ENCODE measurements at regions not wholly inside any gene's neighbourhood (a gene's known extent, or its start where the extent isn't known, plus 50 kb on each side); places are given as distances from the start of the nearest gene placed in this dataset.
"Not testable (repeated sequence)": the region's sequence is repeated elsewhere in the genome, so short reads cannot be mapped to it uniquely, and the experiment has no call there.

DNA sequence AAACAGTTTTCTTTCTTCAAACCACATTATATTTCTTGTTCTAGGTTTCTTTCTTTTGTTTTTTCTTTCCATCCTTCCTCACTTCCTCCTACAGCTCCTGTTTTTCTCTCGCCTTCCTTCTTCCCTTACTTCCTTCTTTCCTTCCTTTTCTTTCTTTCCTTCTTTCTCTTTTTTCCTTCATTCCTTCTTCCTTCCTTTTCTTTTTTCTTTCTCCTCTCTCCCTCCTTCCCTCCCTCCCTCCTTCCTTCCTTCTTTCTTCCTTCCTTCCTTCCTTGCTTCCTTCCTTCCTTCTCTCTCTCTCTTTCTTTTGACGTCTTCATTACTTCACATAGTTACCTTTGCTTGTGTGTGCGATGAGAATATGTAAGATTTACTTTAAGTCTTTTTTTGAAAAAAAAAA, 470.0 kb upstream of the FSIP2 start:
- DNase-seq (ENCODE audit: low spot score) (no peak), ATAC-seq (ENCODE audit: low read depth) (no peak)
- TF ChIP-seq, protein P1, sequence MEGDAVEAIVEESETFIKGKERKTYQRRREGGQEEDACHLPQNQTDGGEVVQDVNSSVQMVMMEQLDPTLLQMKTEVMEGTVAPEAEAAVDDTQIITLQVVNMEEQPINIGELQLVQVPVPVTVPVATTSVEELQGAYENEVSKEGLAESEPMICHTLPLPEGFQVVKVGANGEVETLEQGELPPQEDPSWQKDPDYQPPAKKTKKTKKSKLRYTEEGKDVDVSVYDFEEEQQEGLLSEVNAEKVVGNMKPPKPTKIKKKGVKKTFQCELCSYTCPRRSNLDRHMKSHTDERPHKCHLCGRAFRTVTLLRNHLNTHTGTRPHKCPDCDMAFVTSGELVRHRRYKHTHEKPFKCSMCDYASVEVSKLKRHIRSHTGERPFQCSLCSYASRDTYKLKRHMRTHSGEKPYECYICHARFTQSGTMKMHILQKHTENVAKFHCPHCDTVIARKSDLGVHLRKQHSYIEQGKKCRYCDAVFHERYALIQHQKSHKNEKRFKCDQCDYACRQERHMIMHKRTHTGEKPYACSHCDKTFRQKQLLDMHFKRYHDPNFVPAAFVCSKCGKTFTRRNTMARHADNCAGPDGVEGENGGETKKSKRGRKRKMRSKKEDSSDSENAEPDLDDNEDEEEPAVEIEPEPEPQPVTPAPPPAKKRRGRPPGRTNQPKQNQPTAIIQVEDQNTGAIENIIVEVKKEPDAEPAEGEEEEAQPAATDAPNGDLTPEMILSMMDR (IDR thresholded peaks at IDR 0.05; ENCODE audit: poor library complexity, severe bottlenecking), result no peak
- Histone ChIP-seq H3K9me3 (ENCODE audit: severe bottlenecking) (no peaks in the 10 kb centered on the region), H3K27ac (ENCODE audit: poor library complexity, severe bottlenecking) (no peak overlapping the region), H3K4me3 (ENCODE audit: severe bottlenecking) (no peak overlapping the region), H3K36me3 (ENCODE audit: low read depth) (no peaks in the 10 kb centered on the region), H3K27me3 (ENCODE audit: insufficient read depth, poor library complexity, severe bottlenecking) (no peaks in the 10 kb centered on the region), H3K4me1 (ENCODE audit: insufficient read depth, poor library complexity, severe bottlenecking) (no peaks in the 10 kb centered on the region)

DNA sequence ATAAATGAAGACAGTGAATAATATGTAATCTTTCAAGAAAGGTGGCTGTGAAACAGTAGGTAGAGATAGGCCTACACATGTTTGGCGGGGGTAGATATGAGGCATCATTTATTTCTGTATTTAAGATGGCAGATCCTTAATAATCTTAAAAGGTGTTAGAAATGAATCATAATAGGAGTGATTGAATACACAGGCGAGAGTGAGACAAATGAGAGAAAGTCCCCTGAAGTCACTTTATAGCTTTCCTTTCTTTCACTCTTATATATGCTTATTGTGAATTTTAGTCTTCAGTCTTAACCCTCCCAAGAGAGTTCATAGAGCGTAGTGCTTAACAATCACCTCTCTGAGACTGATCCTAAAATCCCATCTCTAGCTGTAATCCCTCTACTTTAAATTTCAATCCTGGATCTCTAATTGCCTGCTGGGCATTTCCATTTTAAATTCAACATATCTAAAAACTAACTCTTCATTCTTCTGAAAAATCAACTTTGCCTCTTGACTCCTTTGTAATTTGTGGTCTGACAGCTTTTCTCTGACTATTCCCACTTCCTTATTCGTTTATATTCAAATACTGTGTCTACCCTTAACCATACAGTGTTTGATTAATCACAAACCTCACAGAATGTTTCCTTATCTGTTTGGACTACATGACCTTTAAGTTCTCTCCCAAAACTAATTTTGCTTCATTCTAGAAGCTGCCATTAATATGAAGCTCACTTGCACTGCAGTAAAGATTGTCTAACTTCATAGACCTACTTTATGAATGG, 463.7 kb upstream of the FSIP2 start:
- H3K4me3 ChIP-seq (ENCODE audit: severe bottlenecking), result no peak overlapping the region
- no peaks in the 10 kb centered on the region for H3K27me3 ChIP-seq (ENCODE audit: insufficient read depth, poor library complexity, severe bottlenecking)
- H3K27ac ChIP-seq (ENCODE audit: poor library complexity, severe bottlenecking), result no peak overlapping the region

DNA sequence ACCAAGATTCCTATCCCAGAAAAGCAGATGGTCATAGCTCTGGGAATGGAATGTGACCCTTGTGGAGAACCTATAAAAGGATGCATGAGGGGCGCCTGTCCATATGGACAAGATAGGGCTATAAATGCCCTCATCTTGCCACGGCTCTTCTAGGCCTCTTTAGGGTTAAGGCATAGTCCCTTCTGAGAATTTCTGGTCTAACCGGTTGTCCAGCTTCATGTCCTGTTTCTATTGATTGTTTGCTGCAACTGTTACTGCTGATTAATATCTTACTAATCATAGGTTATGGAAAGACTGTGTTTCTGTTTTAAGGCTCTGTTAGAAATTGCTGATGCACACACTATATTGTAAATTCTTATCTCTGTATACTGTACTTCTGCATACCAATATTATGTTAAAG, 462.6 kb upstream of the FSIP2 start:
- H3K4me3 ChIP-seq (ENCODE audit: severe bottlenecking); H3K4me1 ChIP-seq (ENCODE audit: insufficient read depth, poor library complexity, severe bottlenecking); H3K27me3 ChIP-seq (ENCODE audit: insufficient read depth, poor library complexity, severe bottlenecking); ATAC-seq (ENCODE audit: low read depth); H3K27ac ChIP-seq (ENCODE audit: poor library complexity, severe bottlenecking); H3K9me3 ChIP-seq (ENCODE audit: severe bottlenecking); H3K36me3 ChIP-seq (ENCODE audit: low read depth); DNase-seq (ENCODE audit: low spot score): not testable (repeated sequence)

More for the DNA sequence above, 463.7 kb upstream of the FSIP2 start:
- H3K36me3 ChIP-seq (ENCODE audit: low read depth), result no peaks in the 10 kb centered on the region
- TF ChIP-seq, protein P1 (IDR thresholded peaks at IDR 0.05; ENCODE audit: poor library complexity, severe bottlenecking), result no peak
- DNase-seq (ENCODE audit: low spot score) (no peak), ATAC-seq (ENCODE audit: low read depth) (no peak)
- no peaks in the 10 kb centered on the region for H3K4me1 ChIP-seq (ENCODE audit: insufficient read depth, poor library complexity, severe bottlenecking)
- H3K9me3 ChIP-seq (ENCODE audit: severe bottlenecking), result no peaks in the 10 kb centered on the region

DNA sequence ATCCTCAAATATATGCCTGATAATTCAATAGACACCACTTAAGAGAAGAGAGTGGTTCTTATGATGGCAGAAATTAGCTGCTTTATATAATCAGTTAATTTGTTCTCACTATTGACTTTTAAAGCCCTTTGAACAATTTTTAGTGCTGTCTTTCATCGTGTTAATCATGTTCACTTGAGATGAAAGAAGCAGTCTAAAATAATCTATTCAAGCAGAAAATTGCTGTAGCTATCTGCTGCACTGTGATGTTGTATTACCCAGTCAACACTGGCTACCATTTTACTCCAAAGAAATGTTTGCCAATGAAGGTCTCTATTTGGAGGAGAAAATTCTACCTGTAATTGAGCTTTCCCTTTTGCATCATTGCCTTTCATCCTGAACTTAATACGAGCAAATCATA, 459.8 kb upstream of the FSIP2 start:
- no peak overlapping the region for H3K4me3 ChIP-seq (ENCODE audit: severe bottlenecking)
- no peak for DNase-seq (ENCODE audit: low spot score)
- TF ChIP-seq, protein P1 (IDR thresholded peaks at IDR 0.05; ENCODE audit: poor library complexity, severe bottlenecking), result no peak

DNA sequence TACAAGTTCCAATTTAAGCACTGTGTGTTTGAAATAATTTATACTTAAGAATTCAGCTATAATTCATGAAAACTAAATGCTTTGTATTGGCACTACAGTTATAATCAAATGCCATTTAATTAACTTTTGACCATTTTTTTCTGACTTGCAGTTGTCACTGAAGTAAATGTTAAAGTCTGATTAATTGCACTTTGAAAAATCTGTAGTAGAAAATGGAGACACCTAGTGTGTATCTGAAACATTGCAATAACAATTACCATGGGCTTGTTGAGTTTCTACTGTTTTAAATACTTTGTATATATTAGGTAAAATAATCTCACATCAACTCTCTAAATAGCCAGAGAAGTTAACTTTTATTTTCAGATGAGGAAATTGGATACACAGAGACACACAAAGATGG, 458.6 kb upstream of the FSIP2 start:
- no peaks in the 10 kb centered on the region for H3K36me3 ChIP-seq (ENCODE audit: low read depth)
- H3K27me3 ChIP-seq (ENCODE audit: insufficient read depth, poor library complexity, severe bottlenecking), result no peaks in the 10 kb centered on the region
- no peak overlapping the region for H3K4me3 ChIP-seq (ENCODE audit: severe bottlenecking)
- H3K9me3 ChIP-seq (ENCODE audit: severe bottlenecking), result peaks cover 2% of the 10 kb centered on the region
- TF ChIP-seq, protein P1 (IDR thresholded peaks at IDR 0.05; ENCODE audit: poor library complexity, severe bottlenecking), result peak; percentile 73
- no peak overlapping the region for H3K27ac ChIP-seq (ENCODE audit: poor library complexity, severe bottlenecking)
- no peak for ATAC-seq (ENCODE audit: low read depth)
- no peaks in the 10 kb centered on the region for H3K4me1 ChIP-seq (ENCODE audit: insufficient read depth, poor library complexity, severe bottlenecking)
- no peak for DNase-seq (ENCODE audit: low spot score)

More for the DNA sequence above, 459.8 kb upstream of the FSIP2 start:
- ATAC-seq (ENCODE audit: low read depth), result no peak
- H3K27me3 ChIP-seq (ENCODE audit: insufficient read depth, poor library complexity, severe bottlenecking), result no peaks in the 10 kb centered on the region
- H3K4me1 ChIP-seq (ENCODE audit: insufficient read depth, poor library complexity, severe bottlenecking), result no peaks in the 10 kb centered on the region
- H3K9me3 ChIP-seq (ENCODE audit: severe bottlenecking), result no peaks in the 10 kb centered on the region
- no peaks in the 10 kb centered on the region for H3K36me3 ChIP-seq (ENCODE audit: low read depth)
- H3K27ac ChIP-seq (ENCODE audit: poor library complexity, severe bottlenecking), result no peak overlapping the region
